Posterior cingulate gyrus (tissue), 11 donors: ENCODE measurements at regions not wholly inside any gene's neighbourhood (a gene's known extent, or its start where the extent isn't known, plus 50 kb on each side); places are given as distances from the start of the nearest gene placed in this dataset.
"Not testable (repeated sequence)": the region's sequence is repeated elsewhere in the genome, so short reads cannot be mapped to it uniquely, and the experiment has no call there.

Source experiments
- DNase-seq, 10 donors: peaks; one replicate each; pipeline versions ENCODE4 v3.0.0 to v3.0.0-alpha.2; 2020 to 2021; ENCODE audit warnings: mixed read lengths in 3 of 10
- intact Hi-C: fragments of 100-400 bp; cut with DNase I; formaldehyde crosslinking; loops from one replicate; pipeline ENCODE4 v1.15.1; 2023

DNA sequence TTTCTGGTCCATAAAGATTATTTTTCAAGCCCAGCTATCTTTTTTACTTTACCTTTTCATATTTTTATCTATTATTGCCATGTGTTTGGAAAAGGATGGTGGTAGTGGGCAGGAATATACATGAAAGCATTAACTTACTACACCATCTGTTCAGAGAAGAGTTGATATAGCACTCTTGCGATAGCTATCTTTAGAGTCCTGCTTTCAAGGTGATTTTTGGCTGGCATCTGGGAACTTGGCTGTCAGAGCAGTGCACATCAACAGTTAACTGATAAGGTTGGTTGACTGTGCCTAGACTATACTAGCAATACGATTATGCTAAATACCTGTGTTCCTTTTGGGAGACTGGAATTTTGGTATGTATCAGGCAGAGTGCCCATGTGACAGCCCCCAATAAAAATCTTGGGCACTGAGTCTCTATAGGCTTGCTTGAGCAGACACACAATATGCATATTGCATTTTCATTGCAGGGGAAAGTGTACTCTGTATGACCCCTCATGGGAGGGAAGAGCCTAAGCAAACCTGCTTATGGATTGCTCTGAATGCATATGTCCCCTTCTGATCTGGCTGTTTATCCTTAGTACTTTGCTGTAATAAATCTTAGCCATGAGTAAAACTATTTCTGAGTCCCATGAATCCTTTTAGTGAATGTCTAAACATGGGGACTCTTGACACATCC, 227.6 kb upstream of the C9orf72 start:
- intact Hi-C loops = no loop called here
- no peak for DNase-seq

DNA sequence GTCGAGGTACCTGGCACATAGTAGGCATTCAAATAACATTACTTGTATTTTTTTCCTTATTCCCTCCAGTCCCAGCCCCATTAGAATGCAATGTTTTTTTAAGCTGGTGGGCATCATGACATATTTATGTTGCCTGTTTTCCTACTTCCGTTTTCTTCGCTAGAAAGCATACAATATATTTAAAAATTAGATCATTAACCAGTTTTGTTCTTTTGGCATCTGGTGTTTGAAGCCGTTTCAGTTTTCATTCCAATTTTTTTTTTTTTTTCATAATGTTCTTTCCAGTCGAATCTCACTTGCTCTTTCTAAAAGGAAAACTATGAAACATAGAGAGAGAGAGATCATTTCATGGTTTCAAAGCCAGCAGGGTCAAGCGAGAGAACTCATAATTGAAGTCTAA, 228.3 kb upstream of the C9orf72 start:
- no peak for DNase-seq
- intact Hi-C loops = no loop called here

DNA sequence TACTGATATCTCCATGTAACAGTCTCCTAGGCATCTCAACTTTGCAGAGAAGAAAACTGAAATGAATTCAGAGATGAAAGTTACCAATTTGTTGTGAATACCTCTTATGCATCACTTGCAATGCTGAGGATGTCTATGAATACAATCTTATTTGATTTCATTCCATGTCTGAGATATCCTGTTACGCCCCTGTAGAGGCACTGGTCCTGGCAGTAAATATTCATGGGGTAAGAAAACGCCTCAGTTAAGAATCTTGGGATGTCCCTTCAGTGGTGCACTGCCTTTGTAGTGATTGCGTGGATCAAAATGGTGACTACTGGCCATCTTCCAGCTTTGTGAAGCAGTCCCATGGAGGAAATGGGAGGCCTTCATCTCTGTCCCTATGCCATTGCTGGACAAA, 229.1 kb upstream of the C9orf72 start:
- intact Hi-C loops = no loop called here
- no peak for DNase-seq

DNA sequence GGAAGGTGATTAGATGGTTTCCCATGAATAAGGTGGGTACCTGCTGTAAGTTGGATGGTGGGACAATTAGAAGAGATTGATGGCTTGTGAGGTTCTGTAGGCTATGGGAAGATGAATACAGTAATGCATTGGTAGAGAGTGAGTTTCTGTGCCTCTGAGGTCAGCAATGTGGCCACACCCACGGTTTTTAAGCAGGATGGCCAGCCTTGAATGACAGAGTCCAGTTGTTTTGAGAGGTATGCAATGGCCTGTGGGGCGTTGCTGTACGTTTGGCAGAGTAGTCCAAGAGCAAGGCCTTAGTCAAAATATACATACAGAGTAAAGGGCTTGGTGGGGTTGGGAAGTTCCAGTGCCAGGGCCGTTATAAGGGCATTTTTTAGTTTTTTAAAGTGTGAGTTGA, 235.6 kb upstream of the C9orf72 start:
- DNase-seq = no peak
- intact Hi-C loops = no loop called here

DNA sequence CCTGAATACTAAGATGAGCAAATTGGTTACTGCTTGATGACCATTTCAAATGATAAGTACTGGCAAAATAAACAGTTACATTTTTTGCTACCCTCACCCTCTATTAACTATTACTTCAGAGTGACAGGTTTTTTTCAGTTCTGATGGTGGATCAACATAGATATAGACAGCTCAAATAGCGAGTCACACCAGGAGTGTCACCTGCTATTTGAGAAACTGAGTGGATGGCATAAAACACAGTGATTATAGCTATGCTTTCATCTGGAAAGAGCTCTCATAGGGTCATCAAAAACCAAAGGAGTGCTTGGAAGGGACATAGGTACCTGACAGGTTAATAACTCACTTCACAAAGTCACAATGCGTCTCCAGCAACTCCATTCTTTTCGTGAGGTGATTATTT, 244.5 kb upstream of the C9orf72 start:
- DNase-seq = no peak

DNA sequence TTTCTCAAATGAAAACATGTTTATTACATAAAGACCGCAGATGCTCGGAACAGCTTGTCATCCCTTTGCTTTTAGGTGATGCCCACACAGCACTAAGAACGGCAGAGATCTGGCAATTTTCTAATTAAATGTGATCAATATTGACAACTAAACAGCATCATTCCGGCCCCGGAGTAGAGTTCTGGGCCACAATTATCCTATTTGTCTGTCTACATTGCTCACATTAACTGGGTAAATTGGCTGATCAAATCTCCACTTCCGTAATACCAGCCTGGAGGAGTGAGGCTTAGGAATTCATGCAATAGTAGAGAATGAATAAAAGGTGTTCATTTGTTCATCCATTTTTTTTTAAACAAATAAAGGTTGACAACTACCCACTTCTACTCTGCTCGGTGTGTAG, 245.1 kb upstream of the C9orf72 start:
- DNase-seq = no peak
- intact Hi-C loops = no loop called here

More for the DNA sequence above, 244.5 kb upstream of the C9orf72 start:
- intact Hi-C loops = no loop called here

DNA sequence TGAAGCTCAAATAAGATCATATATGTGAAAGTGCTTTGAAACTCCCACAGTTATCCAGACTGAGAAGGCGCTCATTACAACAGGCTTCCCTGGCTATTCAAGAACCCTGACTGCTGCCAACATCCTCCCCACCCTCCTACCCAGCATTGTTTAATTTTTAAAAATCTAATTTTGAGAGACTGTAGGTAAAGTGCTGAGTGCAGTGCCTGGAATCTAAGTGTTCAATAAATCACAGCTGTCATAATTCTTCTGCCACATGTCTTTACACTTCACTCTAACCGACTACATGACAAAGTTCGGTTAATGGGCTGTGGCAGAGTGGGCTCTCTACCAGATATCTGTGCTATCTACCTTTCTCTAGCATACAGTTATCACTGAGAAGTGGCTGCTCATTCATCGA, 255.6 kb upstream of the C9orf72 start:
- intact Hi-C loops = no loop called here
- DNase-seq = no peak

DNA sequence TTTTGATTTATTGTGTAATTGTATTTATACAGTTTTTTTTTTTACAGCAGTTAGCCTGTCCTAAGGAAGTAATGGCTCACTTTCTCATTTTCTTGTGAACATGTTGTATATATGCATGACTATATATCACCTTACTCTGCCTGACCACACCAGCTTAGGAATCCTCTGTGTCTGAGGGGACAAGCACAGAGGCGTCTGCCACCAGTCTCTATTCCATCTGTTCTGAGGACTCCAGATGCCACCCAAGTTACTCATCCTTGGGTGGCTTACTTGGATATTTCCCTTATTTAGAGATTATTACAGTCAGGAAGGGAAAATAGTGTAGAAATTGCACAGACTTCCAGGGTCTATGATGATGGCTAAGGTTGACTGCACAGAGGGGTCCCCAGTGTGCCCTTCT, 256.3 kb upstream of the C9orf72 start:
- intact Hi-C loops = no loop called here
- no peak for DNase-seq

DNA sequence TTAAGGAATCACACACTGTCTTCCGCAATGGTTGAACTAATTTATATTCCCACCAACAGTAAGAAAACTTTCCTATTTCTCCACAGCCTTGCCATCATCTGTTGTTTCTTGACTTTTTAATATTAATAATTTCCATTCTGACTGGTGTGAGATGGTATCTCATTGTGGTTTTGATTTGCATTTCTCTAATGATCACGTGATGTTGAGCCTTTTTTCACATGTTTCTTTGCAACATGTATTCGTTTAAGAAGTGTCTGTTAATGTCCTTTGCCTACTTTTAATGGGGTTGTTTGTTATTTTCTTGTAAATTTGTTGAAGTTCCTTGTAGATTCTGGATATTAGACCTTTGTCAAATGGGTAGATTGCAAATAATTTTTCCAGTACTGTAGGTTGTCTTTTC, 258.8 kb upstream of the C9orf72 start:
- intact Hi-C loops, DNase-seq: not testable (repeated sequence)

DNA sequence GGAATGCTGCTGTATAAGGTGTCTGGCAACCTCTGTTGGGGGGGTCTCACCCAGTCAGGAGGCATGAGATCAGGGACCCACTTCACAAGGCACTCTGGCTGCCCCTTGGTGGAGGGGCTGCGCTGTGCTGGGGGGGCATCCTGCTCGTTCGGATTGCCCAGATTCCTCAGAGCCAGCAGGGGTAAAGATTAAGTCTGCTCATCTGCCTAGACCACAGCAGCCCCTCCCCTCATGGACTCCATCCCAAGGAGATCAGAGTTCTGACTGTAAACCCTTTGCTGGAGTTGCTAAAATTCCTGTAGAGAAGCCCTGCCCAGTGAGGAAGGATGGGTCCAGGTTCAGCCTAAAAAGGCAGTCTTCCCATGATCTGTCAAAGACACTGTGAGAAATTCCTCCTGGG, 262.0 kb upstream of the C9orf72 start:
- DNase-seq = no peak
- intact Hi-C loops = no loop called here

DNA sequence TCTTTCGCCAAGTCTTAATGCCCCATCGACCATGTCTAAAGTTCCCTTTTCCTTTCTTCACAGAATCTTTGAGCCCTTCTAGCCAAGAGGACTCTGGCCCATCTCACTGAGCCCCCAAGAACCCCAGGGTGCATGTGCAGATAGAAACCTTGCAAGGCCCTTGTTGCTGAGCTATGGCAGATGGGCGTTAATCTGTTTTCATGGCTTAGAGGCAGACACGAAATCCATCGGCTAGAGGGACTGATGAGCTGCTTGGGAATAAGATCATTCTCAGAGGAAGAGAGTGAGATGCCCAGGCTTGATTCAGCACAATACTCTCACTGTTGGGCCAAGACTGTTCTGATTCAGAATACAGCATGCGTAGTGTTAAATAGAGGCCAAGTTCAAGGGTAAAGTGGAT, 262.5 kb upstream of the C9orf72 start:
- intact Hi-C loops = no loop called here
- DNase-seq = no peak

DNA sequence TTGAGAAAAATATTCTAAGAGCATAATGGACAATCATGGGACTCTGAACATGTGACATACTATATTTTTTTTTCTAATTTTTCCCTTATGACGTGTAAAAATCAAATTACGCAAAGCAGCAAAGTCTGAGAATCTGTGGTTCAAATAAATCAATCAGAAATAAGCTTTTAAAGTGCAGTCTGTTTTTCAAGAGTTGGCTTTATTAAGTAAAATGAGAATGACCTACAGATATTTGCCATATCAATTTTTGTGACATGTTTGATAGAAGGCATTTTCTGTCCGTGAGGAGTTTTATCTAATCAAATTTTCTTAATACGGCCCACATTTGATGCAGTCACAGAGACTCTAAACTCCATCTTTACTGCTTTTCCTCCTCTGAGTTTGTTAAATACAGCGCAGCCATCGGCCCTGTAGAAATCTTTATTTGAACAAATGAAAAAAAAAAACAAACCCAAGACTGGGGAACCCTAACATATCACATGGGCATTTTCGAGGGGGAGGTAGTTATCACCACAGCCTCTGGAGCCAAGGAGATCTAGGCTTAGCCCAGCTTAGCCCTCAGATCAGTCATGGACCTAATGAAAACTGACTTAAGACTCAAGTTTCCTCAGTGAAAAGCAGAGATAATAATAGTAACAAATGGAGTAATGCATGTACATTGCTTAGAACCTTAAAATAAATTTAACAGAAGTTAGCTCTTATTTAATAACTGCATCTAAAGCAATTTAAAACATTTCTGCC, 263.6 kb upstream of the C9orf72 start:
- no peak for DNase-seq
- intact Hi-C loops = no loop called here

DNA sequence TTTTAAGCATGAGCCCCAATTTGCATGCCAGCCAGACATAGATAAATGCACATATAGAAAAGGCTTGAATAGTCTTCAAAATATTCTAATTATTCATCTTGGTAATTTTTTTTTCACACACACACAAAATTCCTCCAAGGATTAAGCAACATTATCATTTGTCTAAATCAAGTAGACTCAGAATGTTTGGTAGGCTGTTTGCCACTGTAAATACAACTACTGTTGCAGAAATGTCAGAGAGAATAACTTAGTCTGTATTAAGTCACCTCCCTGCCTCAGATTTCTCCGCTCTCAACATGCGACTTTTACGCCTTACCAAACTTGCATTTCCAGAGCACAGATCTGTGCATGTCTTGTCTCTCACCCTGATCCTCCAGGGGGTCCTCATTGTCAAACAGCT, 265.6 kb upstream of the C9orf72 start:
- no peak for DNase-seq
- intact Hi-C loops = no loop called here

DNA sequence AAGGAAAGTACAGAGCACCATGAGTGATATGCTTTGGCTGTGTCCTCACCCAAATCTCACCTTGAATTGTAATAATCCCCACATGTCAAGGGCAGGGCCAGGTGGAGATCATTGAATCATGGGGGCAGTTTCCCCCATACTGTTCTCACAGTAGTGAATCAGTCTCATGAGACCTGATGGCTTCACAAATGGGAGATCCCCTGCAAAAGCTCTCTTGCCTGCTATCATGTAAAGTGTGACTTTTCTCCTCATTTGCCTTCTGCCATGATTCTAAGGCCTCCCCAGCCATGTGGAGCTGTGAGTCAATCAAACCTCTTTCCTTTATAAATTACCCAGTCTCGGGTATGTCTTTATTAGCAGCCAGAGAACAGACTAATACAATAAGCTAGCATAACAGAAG, 266.5 kb upstream of the C9orf72 start:
- DNase-seq, intact Hi-C loops: not testable (repeated sequence)

DNA sequence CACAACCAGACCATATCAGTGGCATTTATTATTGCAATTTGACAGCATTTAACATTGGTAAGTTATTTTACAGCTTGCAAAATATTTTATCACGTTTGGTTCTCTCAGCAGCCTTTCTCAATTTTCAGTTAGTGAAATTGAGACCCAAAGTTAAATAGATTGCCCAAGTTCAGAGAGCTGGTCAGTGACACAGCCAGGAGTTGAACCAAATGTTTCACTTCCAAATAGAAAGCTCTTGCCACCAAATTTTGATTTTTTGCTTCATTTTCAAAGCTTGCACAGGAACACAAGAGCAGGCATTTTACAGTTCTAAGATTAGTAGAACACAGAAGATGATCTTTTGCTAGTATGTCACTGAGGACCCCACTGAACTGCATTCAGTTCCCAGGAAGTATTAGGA, 271.5 kb upstream of the C9orf72 start:
- no peak for DNase-seq
- intact Hi-C loops = no loop called here

DNA sequence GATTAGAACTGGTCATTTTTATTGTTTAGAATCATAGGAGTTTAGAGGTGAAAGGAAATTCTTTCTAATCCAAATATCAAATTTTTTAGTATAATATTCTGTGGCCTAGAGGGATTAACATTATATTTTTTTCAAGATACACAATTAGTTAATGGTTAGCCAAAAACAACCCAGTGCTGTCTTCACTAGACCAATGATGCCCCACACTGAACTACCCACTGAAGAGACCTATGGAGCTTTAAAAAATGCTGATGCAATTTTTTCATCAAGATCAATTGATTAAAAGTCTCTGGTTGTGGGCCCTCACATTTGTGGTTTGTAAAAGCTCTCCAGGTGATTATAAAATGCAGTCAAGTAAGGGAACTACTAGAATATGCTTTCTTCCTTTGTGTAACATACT, 274.1 kb upstream of the C9orf72 start:
- intact Hi-C loops = no loop called here
- DNase-seq = no peak

DNA sequence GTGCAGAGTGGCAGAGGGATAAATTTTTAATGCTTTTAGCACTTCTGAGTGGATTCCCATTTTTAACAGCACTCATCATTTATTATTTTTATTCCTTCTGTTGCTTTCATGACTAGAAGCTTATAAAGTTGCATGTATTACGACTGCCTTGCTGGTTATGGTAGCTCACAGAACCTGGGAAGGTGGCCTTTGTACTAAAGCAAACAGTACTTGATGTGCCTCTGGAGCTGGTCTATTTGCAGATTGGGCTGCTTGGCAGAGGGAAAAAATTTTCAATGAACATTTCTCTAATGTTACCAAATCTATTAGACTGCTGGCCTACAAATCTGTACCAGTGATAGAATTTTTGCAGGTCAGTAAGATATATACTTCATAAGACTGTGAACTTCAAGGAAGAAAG, 274.5 kb upstream of the C9orf72 start:
- intact Hi-C loops = no loop called here
- no peak for DNase-seq

DNA sequence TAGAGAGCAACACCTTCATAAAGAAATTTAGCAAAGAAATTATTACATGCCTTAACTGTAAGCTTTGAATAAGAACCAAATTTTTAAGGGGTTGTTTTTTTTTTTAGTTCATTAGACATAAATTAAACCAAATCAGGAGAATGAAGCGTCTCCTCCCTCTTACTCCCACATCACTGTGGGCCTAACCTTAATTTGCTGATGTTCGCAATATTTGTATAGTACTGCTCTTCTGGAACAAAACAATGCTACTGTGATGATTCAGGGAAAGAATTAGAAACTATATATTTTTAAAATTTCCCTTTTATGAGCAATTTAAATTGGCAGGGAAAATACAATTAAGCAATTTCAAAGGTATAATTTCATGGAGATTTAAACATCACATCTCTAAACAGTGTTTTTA, 275.0 kb upstream of the C9orf72 start:
- intact Hi-C loops = no loop called here
- DNase-seq = no peak

DNA sequence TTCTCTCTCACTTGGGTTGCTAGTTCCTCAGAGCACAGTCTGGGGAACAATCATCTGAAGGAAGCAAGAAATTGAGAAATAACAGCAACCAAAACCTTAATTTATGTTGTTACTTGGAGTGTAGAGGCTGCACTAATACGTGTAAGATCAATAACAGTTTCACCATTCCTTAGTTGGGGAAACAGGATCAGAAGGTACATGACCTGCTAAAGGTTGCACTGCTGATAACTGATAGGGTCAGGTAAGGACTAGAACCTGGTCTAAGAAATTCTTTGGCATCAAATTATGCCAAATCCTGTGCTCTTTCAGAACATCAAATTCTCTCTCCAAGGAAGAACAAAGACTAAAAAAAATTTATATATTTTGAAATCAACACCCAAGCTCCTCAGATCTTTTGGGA, 278.6 kb upstream of the C9orf72 start:
- intact Hi-C loops = no loop called here

DNA sequence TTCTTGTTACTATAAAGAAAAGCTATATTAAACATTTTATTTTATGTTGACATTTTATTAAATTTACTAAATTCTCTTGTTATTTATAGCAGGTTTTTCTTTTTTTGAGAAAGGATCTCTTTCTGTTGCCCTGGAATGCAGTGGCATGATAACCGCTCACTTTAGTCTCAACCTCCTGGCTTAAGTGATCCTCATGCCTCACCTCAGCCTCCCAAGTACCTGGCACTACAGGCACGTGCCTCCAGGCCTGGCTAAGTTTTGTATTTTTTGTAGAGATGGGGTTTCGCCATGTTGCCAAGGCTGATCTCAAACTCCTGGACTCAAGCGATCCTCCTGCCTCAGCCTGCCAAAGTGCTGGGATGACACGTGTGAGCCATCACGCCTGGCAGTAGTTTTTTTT, 280.2 kb upstream of the C9orf72 start:
- intact Hi-C loops = no loop called here
- DNase-seq = no peak

More for the DNA sequence above, 278.6 kb upstream of the C9orf72 start:
- DNase-seq = no peak

DNA sequence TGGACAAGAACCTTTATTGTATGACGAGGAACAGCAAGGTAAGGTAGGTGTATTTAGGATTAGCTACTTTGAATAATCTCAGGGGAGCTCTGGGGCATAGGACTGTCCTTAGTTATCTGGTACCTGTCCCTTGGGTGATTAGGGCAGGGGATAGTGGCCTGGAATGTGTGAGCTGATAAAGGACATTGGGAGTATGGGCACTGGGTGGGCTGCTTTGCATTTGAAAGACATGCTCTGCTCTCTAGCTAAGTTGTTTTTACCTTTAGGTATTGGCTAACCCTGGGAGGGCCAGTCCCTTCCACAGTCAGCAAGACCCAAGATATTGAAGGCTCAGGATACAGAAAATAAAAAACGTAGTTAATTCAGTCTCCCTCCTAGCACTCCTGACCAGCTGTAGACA, 282.8 kb upstream of the C9orf72 start:
- no peak for DNase-seq
- intact Hi-C loops = no loop called here

DNA sequence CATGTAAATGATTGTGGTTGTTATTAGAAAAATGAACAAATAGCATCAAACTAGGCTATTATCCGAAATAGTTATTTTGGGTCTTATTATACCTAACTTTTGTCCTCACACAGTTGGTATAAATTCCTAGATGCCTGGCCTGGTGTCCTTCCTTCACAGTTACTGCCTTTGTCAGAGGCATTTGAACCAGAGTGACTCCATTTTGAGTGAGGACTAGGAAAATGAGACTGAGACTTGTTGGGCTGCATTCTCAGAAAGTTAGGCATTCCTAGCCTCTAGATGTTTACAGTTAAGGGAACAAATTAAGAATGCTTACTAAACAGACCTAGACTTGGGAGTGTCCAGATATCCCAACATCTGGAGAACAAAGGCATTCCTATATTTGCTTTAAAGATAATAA, 283.5 kb upstream of the C9orf72 start:
- DNase-seq = no peak
- intact Hi-C loops = no loop called here

DNA sequence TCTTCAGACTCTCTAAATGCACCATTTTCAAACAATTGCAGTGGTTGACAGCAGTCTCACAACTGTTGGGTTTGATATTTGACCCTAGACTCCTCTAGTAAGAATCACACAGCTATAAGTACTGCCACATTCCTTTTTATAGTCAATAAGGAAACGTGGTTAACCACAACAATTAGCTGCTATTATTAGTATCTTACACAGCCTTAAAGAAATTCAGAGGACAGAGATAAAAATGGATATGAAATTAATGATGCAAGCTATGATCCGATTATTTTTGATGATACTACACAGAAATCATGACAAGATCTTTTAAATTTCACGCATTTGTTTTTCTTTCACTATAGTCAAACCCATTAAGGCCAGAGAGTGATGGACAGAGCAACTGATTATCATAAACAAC, 288.6 kb upstream of the C9orf72 start:
- no peak for DNase-seq
- intact Hi-C loops = no loop called here
